Suppressor macrophage (primary cell): ENCODE measurements at regions not wholly inside any gene's neighbourhood (a gene's known extent, or its start where the extent isn't known, plus 50 kb on each side); places are given as distances from the start of the nearest gene placed in this dataset.
"Not testable (repeated sequence)": the region's sequence is repeated elsewhere in the genome, so short reads cannot be mapped to it uniquely, and the experiment has no call there.

ENCODE experiments used
- DNase-seq, 4 experiments: peaks; one replicate each; pipeline ENCODE4 v3.0.0-alpha.2; 2020 to 2022

GRCh38 chr10:8312781-8313180 is 258.3 kb downstream of the GATA3 start:
- DNase-seq, result no peak

- no peak for DNase-seq
Observed at GRCh38 chr10:8314486-8314885, 260.0 kb downstream of the GATA3 start.

GRCh38 chr10:8315619-8316021 is 261.1 kb downstream of the GATA3 start:
- no peak for DNase-seq

- no peak for DNase-seq
Observed at GRCh38 chr10:8316284-8316683, 261.8 kb downstream of the GATA3 start.

GRCh38 chr10:8318429-8318828 is 263.9 kb downstream of the GATA3 start:
- not testable (repeated sequence) for DNase-seq

GRCh38 chr10:8318956-8319355 is 264.5 kb downstream of the GATA3 start:
- no peak for DNase-seq

- DNase-seq, result no peak
Observed at GRCh38 chr10:8319704-8320103, 265.2 kb downstream of the GATA3 start.

GRCh38 chr10:8321990-8322389 is 267.5 kb downstream of the GATA3 start:
- DNase-seq, result no peak

GRCh38 chr10:8323428-8324054 is 269.1 kb downstream of the GATA3 start:
- DNase-seq, result no peak

GRCh38 chr10:8325024-8325980 is 270.8 kb downstream of the GATA3 start:
- no peak for DNase-seq

GRCh38 chr10:8326396-8327139 is 272.1 kb downstream of the GATA3 start:
- DNase-seq, result no peak

- DNase-seq, result no peak
Observed at GRCh38 chr10:8327140-8327423, 272.6 kb downstream of the GATA3 start.

GRCh38 chr10:8331387-8331786 is 276.9 kb downstream of the GATA3 start:
- DNase-seq, result no peak

GRCh38 chr10:8331896-8332729 is 277.6 kb downstream of the GATA3 start:
- DNase-seq, result peak; percentile 15 to 64 (median 40)

GRCh38 chr10:8332730-8333111 is 278.2 kb downstream of the GATA3 start:
- DNase-seq, result no peak

GRCh38 chr10:8334631-8335030 is 280.1 kb downstream of the GATA3 start:
- no peak for DNase-seq

- DNase-seq, result no peak
Observed at GRCh38 chr10:8336629-8337331, 282.3 kb downstream of the GATA3 start.

- no peak for DNase-seq
Observed at GRCh38 chr10:8337332-8337651, 282.8 kb downstream of the GATA3 start.

GRCh38 chr10:8338177-8338766 is 283.8 kb downstream of the GATA3 start:
- no peak for DNase-seq

GRCh38 chr10:8344756-8345155 is 290.3 kb downstream of the GATA3 start:
- no peak for DNase-seq

- no peak for DNase-seq
Observed at GRCh38 chr10:8346861-8347260, 292.4 kb downstream of the GATA3 start.

- DNase-seq, result not testable (repeated sequence)
Observed at GRCh38 chr10:8347614-8348013, 293.1 kb downstream of the GATA3 start.
